GM12891 (cell line): ENCODE measurements at regions not wholly inside any gene's neighbourhood (a gene's known extent, or its start where the extent isn't known, plus 50 kb on each side); places are given as distances from the start of the nearest gene placed in this dataset.
"Not testable (repeated sequence)": the region's sequence is repeated elsewhere in the genome, so short reads cannot be mapped to it uniquely, and the experiment has no call there.

ENCODE experiments used
- DNase-seq: peaks from one replicate; pipeline ENCODE4 v3.0.0; 2011; ENCODE audit warnings: low spot score; ENCODE audit not compliant: insufficient read length
- FAIRE-seq: peaks from 2 replicates; lab custom pipeline; 2011; peaks lifted over from hg19 to GRCh38; lab: Jason Lieb, UNC
- PAX5 ChIP-seq: IDR thresholded peaks from 2 replicates; pipeline ENCODE4 v1.6.1; 2011; ENCODE audit warnings: low read length, moderate library complexity, mild to moderate bottlenecking; ENCODE audit not compliant: insufficient read depth, severe bottlenecking
- POLR2A ChIP-seq: IDR thresholded peaks from 2 replicates; pipeline ENCODE4 v1.6.1; 2011; ENCODE audit warnings: low read depth, low read length, control low read depth
- POLR2AphosphoS5 ChIP-seq: IDR thresholded peaks from 2 replicates; pipeline ENCODE4 v1.6.1; 2011; ENCODE audit warnings: low read depth, low read length, control low read depth
- POU2F2 ChIP-seq: IDR thresholded peaks from 2 replicates; pipeline ENCODE4 v1.6.1; 2011; ENCODE audit warnings: low read depth, mild to moderate bottlenecking, control low read depth, low read length, moderate library complexity
- SPI1 ChIP-seq: IDR thresholded peaks from 2 replicates; pipeline ENCODE4 v1.6.1; 2011; ENCODE audit warnings: low read depth, low read length, control low read depth
- TAF1 ChIP-seq: IDR thresholded peaks from 2 replicates; pipeline ENCODE4 v1.6.1; 2011; ENCODE audit warnings: low read depth, low read length, control low read depth

DNA sequence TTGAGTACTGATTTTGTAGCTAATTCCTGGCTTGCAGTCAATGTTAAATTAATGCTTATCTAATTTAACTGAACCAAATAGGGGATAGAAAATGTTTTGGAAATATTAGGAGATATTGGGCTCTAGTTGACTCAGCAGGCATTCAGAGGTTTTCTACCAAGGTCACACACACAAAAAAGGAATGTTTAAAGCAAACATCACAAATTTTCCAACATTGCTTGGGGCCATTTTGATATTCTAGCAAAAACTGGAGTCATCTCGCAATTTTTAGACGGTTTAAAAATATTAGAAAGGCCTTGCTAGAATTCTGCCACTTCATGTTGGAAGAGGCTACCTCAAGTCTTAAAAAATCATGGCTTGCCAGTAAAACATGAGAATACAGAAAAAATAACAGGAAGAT is 2082.1 kb upstream of the RAG2 start:
- TF ChIP-seq TAF1, result no peak
- TF ChIP-seq POLR2A, result no peak
- TF ChIP-seq POU2F2, result no peak
- TF ChIP-seq POLR2AphosphoS5, result no peak
- TF ChIP-seq PAX5, result no peak
- no peak for TF ChIP-seq SPI1
- no peak for DNase-seq
- no peak for FAIRE-seq

DNA sequence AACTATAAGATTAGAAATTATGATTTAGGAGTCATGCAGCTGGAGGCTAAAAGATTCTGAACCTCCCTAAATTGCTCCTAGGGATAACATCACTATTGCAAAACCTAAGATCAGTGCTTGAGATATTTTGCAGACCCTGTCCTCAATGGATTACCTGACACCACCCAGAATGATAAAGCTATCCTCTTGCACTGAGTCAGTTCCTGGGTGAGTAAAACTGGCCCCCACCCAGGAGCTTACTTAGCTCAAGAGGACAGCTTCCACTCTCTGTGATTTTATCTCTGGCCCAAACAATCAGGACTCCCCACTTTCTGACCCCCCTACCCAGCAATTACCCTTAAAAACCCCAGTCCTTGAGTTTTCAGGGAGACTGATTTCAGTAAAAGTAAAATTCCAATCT is 2074.4 kb upstream of the RAG2 start:
- no peak for TF ChIP-seq POLR2AphosphoS5
- no peak for TF ChIP-seq PAX5
- TF ChIP-seq POLR2A, result no peak
- FAIRE-seq, result no peak

DNA sequence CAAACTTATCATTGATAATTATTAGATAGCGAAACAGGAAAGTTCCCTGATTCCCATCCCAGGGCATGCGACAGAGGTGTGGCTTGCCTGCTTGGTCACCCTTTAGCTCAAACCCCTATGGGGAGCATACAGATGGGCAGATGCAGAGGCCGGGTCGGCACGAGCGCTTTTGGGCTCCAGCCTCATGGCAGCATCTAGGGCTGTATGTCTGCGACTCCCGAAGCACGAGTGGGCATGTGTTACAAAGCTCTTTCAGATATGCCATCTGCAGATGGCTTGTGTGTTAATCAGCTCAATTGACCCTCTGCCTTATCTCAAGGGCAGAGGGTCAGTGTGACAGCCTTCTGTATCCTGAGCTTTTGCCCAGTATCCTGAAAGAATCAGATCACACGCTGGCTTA is 2069.3 kb upstream of the RAG2 start:
- no peak for TF ChIP-seq PAX5
- no peak for TF ChIP-seq POLR2A
- TF ChIP-seq TAF1, result no peak
- TF ChIP-seq POLR2AphosphoS5, result no peak
- no peak for TF ChIP-seq SPI1
- TF ChIP-seq POU2F2, result no peak
- FAIRE-seq (no peak), DNase-seq (no peak)

More for the DNA sequence above, 2074.4 kb upstream of the RAG2 start:
- DNase-seq, result no peak

DNA sequence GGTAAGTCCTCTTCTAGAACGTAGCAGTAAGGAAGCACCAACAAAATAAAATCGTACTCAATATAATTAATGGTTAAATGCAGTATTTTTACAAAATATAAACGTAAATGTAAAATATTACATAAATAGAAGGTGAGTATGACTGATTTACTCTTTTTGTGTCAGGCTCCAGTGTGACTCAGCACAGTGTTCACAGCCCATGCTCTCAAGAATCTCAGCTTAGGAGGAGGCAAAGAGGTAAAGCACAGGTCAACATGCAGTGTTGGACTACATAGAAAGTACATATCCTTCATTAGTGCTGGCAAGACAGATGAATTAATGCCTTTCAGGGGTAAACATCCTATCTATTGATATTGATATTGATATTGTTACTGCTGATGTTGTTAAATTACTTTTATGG is 2050.6 kb upstream of the RAG2 start:
- FAIRE-seq (no peak), DNase-seq (no peak)
- no peak for TF ChIP-seq TAF1

DNA sequence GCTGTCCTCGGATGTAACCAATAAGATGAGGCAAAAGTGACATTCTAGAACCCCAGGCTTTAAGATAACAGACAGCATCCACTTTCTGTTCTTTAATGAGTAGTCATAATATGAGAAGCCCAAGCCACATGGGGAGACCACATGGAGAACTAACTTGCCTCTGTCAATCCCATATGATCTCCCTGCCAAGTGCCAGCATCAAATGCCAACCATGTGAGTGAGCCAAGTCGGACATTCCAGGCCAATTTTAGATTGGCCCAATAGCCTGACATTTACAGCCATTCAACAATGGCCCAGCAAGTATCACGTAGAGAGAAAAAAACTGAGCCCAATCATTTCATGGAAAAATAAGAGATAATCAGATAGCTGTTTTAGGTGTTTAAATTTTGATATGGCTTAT is 2048.3 kb upstream of the RAG2 start:
- TF ChIP-seq SPI1, result no peak
- no peak for TF ChIP-seq TAF1
- TF ChIP-seq PAX5, result no peak
- TF ChIP-seq POLR2AphosphoS5, result no peak
- no peak for TF ChIP-seq POLR2A
- no peak for TF ChIP-seq POU2F2
- DNase-seq (no peak), FAIRE-seq (no peak)

DNA sequence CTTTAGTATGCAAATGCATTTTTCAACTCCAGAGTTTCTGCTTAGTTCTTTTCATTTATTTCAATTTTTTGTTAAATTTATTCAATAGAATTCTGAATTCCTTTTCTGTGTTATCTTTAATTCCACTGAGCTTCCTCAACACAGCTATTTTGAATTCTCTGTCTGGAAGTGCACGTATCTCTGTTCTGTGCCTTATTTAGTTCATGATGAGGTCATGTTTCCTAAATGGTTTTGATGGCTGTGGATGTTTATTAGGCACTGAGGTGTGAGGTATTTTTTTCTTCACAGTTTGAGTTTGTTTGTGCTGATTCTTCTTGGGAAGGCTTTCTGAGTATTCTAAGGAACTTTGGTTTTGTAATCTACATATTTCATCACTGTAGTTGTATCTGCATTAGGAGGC is 2042.8 kb upstream of the RAG2 start:
- TF ChIP-seq POU2F2, result no peak
- TF ChIP-seq POLR2AphosphoS5, result no peak
- no peak for TF ChIP-seq POLR2A
- TF ChIP-seq TAF1, result no peak
- no peak for TF ChIP-seq PAX5
- TF ChIP-seq SPI1, result no peak

DNA sequence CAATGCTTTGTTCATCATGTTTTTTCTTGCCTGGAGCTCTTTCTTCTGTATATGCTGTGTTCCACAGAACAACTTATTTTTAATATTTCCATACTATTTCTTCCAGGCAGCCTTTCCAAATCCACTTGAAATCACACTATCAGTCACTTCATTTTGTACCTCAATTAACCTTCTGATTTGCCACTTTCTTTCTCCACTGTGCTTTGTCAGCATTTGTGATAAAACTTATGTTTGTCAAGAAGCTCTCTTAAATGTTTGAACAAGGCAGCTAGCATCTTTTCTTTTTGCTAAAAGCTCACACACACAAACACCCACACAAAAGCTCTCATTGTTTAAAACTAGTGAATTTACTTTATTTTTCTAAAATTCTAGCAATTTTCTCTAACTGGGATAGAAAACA is 2014.7 kb upstream of the RAG2 start:
- no peak for DNase-seq
- no peak for TF ChIP-seq POLR2A
- no peak for TF ChIP-seq SPI1
- TF ChIP-seq POU2F2, result no peak
- TF ChIP-seq POLR2AphosphoS5, result no peak
- TF ChIP-seq TAF1, result no peak
- TF ChIP-seq PAX5, result no peak
- FAIRE-seq, result no peak

More for the DNA sequence above, 2042.8 kb upstream of the RAG2 start:
- DNase-seq, result no peak
- no peak for FAIRE-seq

DNA sequence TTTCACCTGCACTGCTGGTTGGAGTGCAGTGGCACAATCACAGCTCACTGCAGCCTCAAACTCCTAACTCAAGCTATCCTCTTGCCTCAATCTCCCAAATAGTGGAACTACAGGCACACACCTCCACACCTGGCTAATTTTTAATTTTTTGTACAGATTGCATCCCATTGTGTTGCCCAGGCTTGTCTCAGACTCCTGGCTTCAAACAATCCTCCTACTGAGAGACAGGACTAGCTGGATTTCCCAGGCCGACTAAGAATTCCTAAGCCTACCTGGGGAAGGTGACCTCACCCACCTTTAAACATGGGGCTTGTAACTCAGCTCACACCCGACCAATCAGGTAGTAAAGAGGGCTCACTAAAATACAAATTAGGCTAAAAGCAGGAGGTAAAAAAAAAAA is 2003.3 kb upstream of the RAG2 start:
- not testable (repeated sequence) for FAIRE-seq, DNase-seq

DNA sequence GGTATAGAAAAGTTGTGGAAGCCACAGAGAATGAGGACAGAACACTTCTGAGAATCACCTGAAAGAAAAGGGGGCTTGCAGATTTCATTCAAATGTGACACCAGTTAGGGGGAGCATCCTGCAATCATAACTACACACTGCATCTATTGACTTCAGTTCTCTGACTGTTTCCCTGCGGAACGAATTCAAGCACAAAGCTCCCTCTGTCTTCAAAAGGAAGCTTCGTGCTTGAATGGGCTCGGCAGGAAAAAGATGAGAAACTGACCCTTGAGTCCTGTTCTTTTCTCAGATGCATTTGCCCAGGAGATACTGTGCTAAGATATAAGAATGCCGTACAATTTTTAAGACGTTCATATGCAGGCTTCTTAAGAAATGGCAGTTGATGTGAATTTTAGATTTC is 2000.4 kb upstream of the RAG2 start:
- TF ChIP-seq TAF1 (no peak), PAX5 (no peak), POLR2A (no peak), SPI1 (no peak), POU2F2 (no peak), POLR2AphosphoS5 (no peak)
- no peak for FAIRE-seq
- DNase-seq, result no peak

DNA sequence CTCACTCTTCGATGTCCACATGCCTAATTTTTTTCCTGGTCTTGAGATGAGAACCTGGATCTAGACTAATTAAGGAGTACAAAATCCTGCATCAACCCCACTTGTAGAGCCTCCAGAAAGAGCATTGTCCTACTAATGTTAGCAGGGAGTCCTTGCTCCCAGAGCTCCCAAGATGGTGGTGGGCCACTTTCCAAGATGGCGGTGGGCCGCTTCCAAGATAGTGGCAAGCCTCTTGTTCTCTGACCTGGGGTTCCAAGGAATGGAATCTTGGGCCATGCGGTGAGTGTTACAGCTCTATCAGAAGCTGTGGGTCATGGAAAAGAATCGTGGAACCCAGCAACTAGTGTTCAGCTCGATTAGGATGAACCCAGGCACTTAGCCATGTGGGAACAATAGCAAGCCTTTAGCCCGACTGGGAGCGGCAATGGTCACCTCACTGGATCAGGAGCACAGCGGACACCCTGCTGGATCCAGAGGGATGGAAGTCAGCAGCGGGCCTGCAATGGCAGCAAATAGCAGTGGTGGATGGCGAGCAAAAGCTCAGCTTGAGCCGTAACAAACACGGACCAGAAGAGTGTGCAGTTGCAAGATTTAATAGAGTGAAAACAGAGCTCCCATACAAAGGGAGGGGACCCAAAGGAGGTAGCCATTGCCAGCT is 1997.5 kb upstream of the RAG2 start:
- FAIRE-seq, DNase-seq: not testable (repeated sequence)

DNA sequence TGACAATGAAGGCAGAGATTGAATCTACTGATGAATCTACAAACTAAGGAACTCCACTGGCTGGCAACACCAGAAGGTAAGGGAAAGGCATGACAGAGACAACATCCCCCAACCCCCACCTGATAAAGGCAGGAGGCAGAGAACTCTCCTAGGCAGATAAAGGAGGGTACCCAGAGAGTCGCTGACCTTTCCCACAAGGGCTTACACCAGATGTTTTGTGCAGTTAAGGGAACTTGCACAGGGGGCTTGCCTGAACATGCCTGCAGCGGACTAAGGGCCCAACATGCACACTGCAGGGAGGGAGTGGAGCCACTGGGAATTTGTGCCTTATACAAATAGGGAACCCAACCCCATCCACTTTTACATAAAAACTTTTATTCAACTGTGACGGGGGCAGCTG is 1996.9 kb upstream of the RAG2 start:
- FAIRE-seq, result no peak
- DNase-seq, result no peak
- no peak for TF ChIP-seq PAX5
- TF ChIP-seq SPI1, result no peak
- TF ChIP-seq TAF1, result no peak
- no peak for TF ChIP-seq POLR2A
- TF ChIP-seq POU2F2, result no peak
- TF ChIP-seq POLR2AphosphoS5, result no peak
